HL-60 (cell line): ENCODE measurements at regions not wholly inside any gene's neighbourhood (a gene's known extent, or its start where the extent isn't known, plus 50 kb on each side); places are given as distances from the start of the nearest gene placed in this dataset.

ENCODE experiments used
- DNase-seq, 2 experiments: peaks; one replicate each; pipeline ENCODE4 v3.0.0-alpha.2; 2010 to 2020; ENCODE audit warnings: low read depth in 1 of 2, low spot score in 1 of 2
- H3K27ac ChIP-seq: fragments of 250-450 bp; sonication (Bioruptor Pico); replicated peaks from 2 replicates; pipeline ENCODE4 v1.5.1; 2020; ENCODE audit warnings: mild to moderate bottlenecking, moderate library complexity
- H3K27me3 ChIP-seq: fragments of 250-450 bp; sonication (Bioruptor Pico); 2 replicates; pipeline ENCODE4 v1.5.1; 2021; ENCODE audit warnings: mild to moderate bottlenecking, moderate library complexity; ENCODE audit not compliant: insufficient read depth, poor library complexity, severe bottlenecking
- H3K4me3 ChIP-seq: replicated peaks from 2 replicates; pipeline ENCODE4 v1.5.1; 2011; ENCODE audit warnings: mild to moderate bottlenecking, control low read depth, low read length; ENCODE audit not compliant: insufficient read depth
- CTCF ChIP-seq: IDR thresholded peaks from one replicate; pipeline ENCODE4 v1.5.1; 2011; ENCODE audit warnings: low read length, control low read depth, inconsistent platforms; ENCODE audit not compliant: insufficient read depth
- GABPA ChIP-seq: IDR thresholded peaks from 2 replicates; pipeline ENCODE4 v1.6.1; 2012; ENCODE audit warnings: low read depth
- POLR2AphosphoS5 ChIP-seq: IDR thresholded peaks from 2 replicates; pipeline ENCODE4 v1.6.1; 2012; ENCODE audit warnings: low read depth
- REST ChIP-seq: IDR thresholded peaks from 2 replicates; pipeline ENCODE4 v1.6.1; 2012; ENCODE audit warnings: low read depth; ENCODE audit not compliant: insufficient replicate concordance
- SPI1 ChIP-seq: IDR thresholded peaks from 2 replicates; pipeline ENCODE4 v1.6.1; 2012; ENCODE audit warnings: low read depth, mild to moderate bottlenecking, borderline replicate concordance

- Histone ChIP-seq H3K4me3 (no peak overlapping the region), H3K27me3 (no peaks in the 10 kb centered on the region), H3K27ac (no peak overlapping the region)
- no peak for DNase-seq
- TF ChIP-seq REST (no peak), CTCF (no peak)
Measured at GRCh38 chr21:27043377-27043776, 76.5 kb upstream of the ADAMTS5 start.

- no peak overlapping the region for H3K4me3 ChIP-seq
- TF ChIP-seq SPI1 (no peak), POLR2AphosphoS5 (no peak), CTCF (no peak), GABPA (no peak), REST (no peak)
Measured at GRCh38 chr21:27040738-27041469, 74.0 kb upstream of the ADAMTS5 start.

GRCh38 chr21:27036736-27037301 is 69.9 kb upstream of the ADAMTS5 start:
- TF ChIP-seq POLR2AphosphoS5 (no peak), GABPA (no peak), REST (no peak), SPI1 (no peak), CTCF (no peak)
- no peaks in the 10 kb centered on the region for H3K27me3 ChIP-seq
- no peak overlapping the region for H3K27ac ChIP-seq
- DNase-seq = no peak
- H3K4me3 ChIP-seq = no peak overlapping the region

More at GRCh38 chr21:27040738-27041469, 74.0 kb upstream of the ADAMTS5 start:
- Histone ChIP-seq H3K27ac (no peak overlapping the region), H3K27me3 (no peaks in the 10 kb centered on the region)
- no peak for DNase-seq
